Coronary artery (tissue), 2 donors: ENCODE measurements at regions not wholly inside any gene's neighbourhood (a gene's known extent, or its start where the extent isn't known, plus 50 kb on each side); places are given as distances from the start of the nearest gene placed in this dataset.

ENCODE experiments used
- DNase-seq: peaks from one replicate; pipeline ENCODE4 v3.0.0-alpha.2; 2017; ENCODE audit warnings: low spot score
- H3K27ac ChIP-seq, 2 donors: fragments of 200-600 bp; sonication (generic); one replicate each; pipeline ENCODE4 v1.5.1; 2016 to 2019
- H3K4me3 ChIP-seq: fragments of 200-600 bp; sonication (generic); 2 replicates; pipeline ENCODE4 v1.5.1; 2016; ENCODE audit warnings: mild to moderate bottlenecking, moderate library complexity
- TF ChIP-seq, protein P1 (sequence below): fragments of 200-600 bp; sonication (generic); IDR thresholded peaks from one replicate; pipeline ENCODE4 v1.5.1; 2019; ENCODE audit warnings: antibody characterized with exemption

DNA sequence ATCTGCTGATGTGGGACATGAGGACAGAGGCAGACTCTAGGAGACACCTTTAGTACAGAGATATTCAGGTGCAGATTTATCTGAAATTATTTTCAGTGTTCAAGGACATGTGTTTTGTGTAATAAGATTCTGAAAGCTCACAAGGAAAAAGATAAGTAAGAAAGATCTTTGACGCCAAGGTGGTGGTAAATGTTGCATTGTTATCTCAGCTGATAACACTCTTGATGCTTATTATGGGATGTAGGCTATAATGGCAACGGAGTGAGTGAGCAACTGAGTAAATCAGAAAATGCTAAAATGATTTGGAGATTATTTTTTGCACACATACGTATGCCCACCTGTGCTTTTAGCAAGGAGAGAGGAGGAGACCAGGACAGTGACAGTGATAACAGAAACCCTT lies 510.9 kb downstream of the KLF12 start:
- TF ChIP-seq, protein P1, sequence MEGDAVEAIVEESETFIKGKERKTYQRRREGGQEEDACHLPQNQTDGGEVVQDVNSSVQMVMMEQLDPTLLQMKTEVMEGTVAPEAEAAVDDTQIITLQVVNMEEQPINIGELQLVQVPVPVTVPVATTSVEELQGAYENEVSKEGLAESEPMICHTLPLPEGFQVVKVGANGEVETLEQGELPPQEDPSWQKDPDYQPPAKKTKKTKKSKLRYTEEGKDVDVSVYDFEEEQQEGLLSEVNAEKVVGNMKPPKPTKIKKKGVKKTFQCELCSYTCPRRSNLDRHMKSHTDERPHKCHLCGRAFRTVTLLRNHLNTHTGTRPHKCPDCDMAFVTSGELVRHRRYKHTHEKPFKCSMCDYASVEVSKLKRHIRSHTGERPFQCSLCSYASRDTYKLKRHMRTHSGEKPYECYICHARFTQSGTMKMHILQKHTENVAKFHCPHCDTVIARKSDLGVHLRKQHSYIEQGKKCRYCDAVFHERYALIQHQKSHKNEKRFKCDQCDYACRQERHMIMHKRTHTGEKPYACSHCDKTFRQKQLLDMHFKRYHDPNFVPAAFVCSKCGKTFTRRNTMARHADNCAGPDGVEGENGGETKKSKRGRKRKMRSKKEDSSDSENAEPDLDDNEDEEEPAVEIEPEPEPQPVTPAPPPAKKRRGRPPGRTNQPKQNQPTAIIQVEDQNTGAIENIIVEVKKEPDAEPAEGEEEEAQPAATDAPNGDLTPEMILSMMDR, result no peak
- no peak overlapping the region for H3K4me3 ChIP-seq
- no peak for DNase-seq
- no peak overlapping the region for H3K27ac ChIP-seq

DNA sequence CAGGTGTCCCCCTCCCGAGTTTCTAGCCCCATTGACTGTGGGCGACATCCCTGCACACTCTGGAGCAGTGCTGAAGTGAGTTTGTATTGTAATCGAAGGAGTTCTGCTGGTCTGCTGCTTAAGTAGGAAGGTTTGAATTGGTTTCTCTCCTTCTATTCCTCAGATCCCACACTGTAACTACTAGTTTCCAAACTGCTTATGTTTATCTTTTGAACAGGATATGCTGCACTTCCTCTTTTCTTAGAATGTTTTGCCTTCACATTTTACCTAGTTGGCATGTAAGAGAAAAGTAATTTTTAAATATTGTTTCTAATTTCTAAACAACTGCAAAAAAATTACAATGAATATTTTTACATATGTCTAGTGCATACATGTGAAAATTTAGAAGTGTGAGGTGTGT lies 511.8 kb downstream of the KLF12 start:
- DNase-seq, result no peak
- no peak overlapping the region for H3K4me3 ChIP-seq
- TF ChIP-seq, protein P1, result no peak
- H3K27ac ChIP-seq, result no peak overlapping the region

DNA sequence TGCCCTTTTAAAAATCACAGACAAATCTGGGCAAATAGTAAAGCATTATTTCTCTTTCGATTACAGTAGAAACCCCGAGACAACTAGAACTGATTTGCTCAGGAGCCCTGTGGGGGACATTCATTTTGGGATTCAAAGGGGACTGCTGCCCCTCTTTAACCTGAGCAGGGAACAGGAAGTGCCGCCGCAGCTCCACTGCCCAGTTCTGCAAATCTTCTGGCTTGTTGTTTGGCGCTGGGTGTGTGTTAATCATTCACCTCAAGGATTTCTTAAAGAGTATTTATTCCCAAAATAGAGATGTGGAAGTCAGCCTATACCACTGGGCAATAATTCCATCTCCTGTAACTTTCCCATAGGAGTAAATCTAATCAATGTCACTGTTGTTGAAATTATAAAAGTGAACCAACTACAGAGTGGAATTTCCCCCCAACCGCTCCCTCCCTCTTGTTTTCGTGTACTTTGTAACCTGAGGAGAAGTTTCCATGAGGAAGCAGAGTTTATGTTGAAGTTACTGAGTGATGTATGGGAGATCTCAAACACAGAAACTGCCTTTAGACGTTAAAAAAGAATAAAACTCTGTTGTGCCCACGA lies 515.8 kb downstream of the KLF12 start:
- no peak for DNase-seq
- Histone ChIP-seq H3K27ac (no peak overlapping the region), H3K4me3 (no peak overlapping the region)
- TF ChIP-seq, protein P1, result no peak

DNA sequence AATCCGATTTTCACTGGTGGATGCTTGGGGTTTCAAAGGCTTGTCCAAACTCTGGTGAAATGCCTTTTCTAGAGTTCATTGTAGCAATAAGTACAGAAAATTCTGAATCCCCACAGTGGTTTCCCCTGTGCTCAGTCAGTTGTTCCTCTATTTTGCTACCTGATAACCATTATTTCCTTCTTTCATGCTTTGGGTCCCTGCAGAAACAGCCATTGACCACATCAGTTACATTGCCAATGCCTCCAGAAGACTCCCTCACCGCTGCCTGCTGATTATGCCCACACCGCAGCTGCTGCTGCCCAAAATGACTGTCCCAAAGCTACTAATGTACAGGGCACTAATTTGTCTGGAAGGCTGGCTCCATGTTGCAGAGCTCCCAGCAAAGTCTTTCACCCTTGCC lies 517.3 kb downstream of the KLF12 start:
- no peak overlapping the region for H3K27ac ChIP-seq
- TF ChIP-seq, protein P1, result no peak
- H3K4me3 ChIP-seq, result no peak overlapping the region
- DNase-seq, result no peak

DNA sequence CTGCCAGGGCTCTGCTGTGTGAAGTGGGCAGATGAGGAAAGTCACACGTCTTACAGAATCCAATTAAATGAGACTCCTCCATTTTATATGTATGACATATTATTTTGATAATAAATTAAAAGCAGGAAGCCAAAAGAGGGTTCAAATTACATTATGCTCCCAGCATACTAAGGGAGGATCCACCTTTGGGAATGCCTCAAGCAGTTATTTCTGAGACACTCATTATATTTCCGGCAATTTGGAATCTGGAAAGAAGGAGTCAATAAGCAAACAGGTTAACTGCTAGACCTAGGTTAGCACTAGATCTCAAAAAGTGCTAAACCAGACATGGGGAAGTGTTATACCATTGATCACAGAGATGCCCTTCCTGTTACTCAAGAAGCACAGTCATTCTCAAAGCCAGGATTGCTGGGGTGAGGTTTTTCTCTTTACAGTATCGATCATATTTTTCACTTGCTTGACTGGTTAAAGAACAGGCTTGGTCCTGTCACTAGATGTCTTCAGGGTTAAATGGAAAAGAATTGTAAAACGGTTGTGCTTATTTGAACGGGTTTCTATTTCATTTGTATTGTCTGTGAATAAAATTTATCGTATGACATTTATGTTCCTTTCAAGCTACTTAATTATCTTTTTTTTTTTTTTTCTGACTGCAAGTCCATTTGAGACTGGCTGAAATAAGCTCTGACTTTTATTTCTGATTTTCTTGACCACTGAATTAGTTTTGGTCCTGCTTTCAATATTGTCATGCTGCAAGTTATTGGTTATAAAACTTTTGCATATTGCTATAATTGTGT lies 523.2 kb downstream of the KLF12 start:
- TF ChIP-seq, protein P1, result no peak
- DNase-seq, result no peak
- H3K27ac ChIP-seq, result no peak overlapping the region
- H3K4me3 ChIP-seq, result no peak overlapping the region

DNA sequence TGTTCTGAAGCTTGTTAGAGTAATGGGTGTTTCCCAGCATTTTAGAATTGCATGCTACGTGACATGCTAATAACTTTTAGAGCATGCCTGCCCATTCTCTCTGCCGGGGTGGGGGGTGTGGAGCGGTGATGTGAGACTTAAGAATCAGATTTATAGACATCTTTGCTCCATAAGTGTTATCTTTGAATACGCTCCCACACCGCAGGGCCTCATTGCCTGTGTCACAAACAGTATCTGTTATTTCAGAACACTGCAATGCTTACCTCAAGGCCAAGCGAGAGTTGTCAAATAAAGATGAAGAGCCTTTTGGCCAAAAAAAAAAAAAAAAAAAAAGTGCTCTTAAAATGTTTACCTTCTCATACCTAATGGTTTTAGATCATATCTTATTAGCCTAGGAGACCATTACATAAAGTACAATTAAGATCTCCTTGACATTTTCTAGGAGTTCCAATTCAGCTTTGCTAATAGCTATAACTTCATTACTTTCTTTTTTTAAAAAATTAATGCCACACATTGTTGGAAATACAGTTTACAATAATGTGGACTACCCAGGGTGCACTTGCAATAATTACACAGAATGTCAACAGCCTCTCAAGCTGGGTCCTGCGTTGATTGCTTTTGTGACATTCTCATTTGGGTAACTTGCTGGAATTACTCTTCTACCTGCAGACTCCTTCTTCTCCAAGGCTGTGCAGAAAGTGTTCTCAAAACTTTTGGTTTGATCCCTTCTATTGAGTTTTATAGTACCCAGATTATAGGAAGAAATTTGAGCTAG lies 525.3 kb downstream of the KLF12 start:
- Histone ChIP-seq H3K4me3 (no peak overlapping the region), H3K27ac (no peak overlapping the region)
- no peak for DNase-seq
- TF ChIP-seq, protein P1, result no peak
